Spleen (tissue), 7 donors: ENCODE measurements at regions not wholly inside any gene's neighbourhood (a gene's known extent, or its start where the extent isn't known, plus 50 kb on each side); places are given as distances from the start of the nearest gene placed in this dataset.

Experiments
- POLR2A ChIP-seq, 3 donors: fragments of 450-650 bp; IDR thresholded peaks; one replicate each; pipeline ENCODE4 v1.5.1; 2017; ENCODE audit warnings: antibody characterized with exemption in 3 of 3, mild to moderate bottlenecking in 1 of 3
- TF ChIP-seq, protein P1 (sequence below), 11 experiments: fragments of 200-600 bp in 7 of 11; fragments of 450-650 bp in 4 of 11; sonication (generic) in 4 of 11; IDR thresholded peaks in 8 of 11; conservative IDR thresholded peaks in 3 of 11; 1 replicate in 7 of 11; 2 replicates in 4 of 11; pipeline versions ENCODE4 v1.4.0 to v1.8.0; 2016 to 2021; ENCODE audit warnings: antibody characterized with exemption in 11 of 11, inconsistent platforms in 4 of 11, mild to moderate bottlenecking in 1 of 11
- donor health status: DM: no; HTN: no; CAD: no; lungs with moderate emphysema.
- donor health status: DM: no; HTN: no; CAD: no.
- donor health status: DM: no; HTN: no; CAD: no.

DNA sequence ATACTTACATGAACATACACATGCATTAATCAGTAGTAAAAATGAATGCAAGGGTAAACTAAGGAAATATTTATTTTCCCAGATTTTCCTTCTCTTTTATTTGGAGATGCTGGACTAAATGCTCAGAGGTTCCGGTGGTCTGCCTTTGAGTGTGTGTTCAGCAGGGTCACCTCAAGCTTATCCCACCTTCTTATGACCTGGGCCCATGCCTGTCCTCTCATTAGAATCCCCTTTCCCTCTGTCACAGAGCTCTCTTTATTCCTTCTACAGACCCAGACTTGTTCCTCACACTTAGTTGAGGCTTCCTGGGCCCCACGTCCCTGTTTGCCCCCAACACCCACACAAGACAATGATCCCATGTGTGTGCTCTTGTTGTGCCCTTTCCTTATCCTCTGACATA, 61.6 kb upstream of the TOP3B start:
- TF ChIP-seq, protein P1, sequence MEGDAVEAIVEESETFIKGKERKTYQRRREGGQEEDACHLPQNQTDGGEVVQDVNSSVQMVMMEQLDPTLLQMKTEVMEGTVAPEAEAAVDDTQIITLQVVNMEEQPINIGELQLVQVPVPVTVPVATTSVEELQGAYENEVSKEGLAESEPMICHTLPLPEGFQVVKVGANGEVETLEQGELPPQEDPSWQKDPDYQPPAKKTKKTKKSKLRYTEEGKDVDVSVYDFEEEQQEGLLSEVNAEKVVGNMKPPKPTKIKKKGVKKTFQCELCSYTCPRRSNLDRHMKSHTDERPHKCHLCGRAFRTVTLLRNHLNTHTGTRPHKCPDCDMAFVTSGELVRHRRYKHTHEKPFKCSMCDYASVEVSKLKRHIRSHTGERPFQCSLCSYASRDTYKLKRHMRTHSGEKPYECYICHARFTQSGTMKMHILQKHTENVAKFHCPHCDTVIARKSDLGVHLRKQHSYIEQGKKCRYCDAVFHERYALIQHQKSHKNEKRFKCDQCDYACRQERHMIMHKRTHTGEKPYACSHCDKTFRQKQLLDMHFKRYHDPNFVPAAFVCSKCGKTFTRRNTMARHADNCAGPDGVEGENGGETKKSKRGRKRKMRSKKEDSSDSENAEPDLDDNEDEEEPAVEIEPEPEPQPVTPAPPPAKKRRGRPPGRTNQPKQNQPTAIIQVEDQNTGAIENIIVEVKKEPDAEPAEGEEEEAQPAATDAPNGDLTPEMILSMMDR (IDR thresholded peaks at IDR 0.05 in 8 of 11, conservative IDR thresholded peaks at IDR 0.05 in 3 of 11) = no peak
- no peak for TF ChIP-seq POLR2A (IDR thresholded peaks at IDR 0.05)
